Memory B cell (primary cell): ENCODE measurements at regions not wholly inside any gene's neighbourhood (a gene's known extent, or its start where the extent isn't known, plus 50 kb on each side); places are given as distances from the start of the nearest gene placed in this dataset.
A peak's percentile ranks its signal among the peaks of the same experiment; 100 is the strongest.
"Not testable (repeated sequence)": the region's sequence is repeated elsewhere in the genome, so short reads cannot be mapped to it uniquely, and the experiment has no call there.

Experiments
- ATAC-seq: fragments of 150-1000 bp; cut with Tn5 transposase; 2 replicates; pipeline ENCODE4 v1.10.0; 2021; ENCODE audit warnings: low read depth, mild to moderate bottlenecking, moderate library complexity
- DNase-seq, 2 donors: peaks; one replicate each; pipeline ENCODE4 v3.0.0; 2022; ENCODE audit warnings: low spot score in 2 of 2
- H3K27ac Mint-ChIP-seq: one replicate; pipeline ENCODE4 v1.8.0; 2022; ENCODE audit warnings: mild to moderate bottlenecking, moderate library complexity, mixed read lengths
- H3K27me3 Mint-ChIP-seq: one replicate; pipeline ENCODE4 v1.8.0; 2022; ENCODE audit warnings: mixed read lengths
- H3K36me3 Mint-ChIP-seq: one replicate; pipeline ENCODE4 v1.8.0; 2022; ENCODE audit warnings: mild to moderate bottlenecking, mixed read lengths
- H3K4me1 Mint-ChIP-seq: one replicate; pipeline ENCODE4 v1.8.0; 2022; ENCODE audit warnings: mixed read lengths
- H3K4me3 Mint-ChIP-seq: one replicate; pipeline ENCODE4 v1.8.0; 2022; ENCODE audit warnings: mild to moderate bottlenecking, moderate library complexity, mixed read lengths
- H3K9me3 Mint-ChIP-seq: one replicate; pipeline ENCODE4 v1.8.0; 2022; ENCODE audit warnings: mixed read lengths

DNA sequence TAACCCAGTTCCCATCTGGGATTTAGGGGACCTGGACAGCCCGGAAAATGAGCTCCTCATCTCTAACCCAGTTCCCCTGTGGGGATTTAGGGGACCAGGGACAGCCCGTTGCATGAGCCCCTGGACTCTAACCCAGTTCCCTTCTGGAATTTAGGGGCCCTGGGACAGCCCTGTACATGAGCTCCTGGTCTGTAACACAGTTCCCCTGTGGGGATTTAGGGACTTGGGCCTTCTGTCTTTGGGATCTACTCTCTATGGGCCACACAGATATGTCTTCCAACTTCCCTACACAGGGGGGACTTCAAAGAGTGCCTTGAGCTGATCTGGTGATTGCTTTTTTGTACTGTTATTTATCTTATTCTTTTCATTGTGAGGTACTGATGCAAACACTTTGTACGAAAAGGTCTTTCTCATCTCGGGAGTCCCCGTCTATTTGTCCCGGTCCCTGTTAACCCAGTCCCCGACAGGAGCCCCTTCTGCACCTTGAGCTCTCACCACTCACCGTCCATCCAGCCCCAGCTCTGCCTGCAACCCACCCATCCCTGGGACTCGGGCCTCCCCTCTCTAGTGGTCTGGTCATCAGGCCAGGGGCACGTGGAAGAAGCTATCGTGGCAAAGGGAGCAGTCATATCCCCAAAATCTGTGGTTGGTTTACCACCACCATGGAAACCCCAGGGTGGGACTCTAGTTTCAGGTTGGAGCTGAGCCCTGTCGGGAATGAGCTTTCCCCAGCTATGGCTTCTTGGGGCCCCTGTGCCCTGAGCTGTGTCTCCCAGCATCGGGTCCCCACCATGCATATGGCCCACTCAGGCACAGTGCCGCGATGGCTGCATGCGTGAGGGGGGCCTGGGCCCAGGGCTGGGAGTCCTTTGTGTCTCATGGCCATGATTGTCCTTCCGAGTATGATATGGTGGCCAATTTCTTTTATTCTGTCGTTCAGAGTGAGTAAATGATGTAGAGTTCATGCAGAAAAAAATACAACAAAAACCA lies 270.4 kb upstream of the PLCXD1 start:
- H3K27ac Mint-ChIP-seq, ATAC-seq, H3K36me3 Mint-ChIP-seq, H3K4me3 Mint-ChIP-seq, H3K27me3 Mint-ChIP-seq, DNase-seq, H3K9me3 Mint-ChIP-seq, H3K4me1 Mint-ChIP-seq: not testable (repeated sequence)

DNA sequence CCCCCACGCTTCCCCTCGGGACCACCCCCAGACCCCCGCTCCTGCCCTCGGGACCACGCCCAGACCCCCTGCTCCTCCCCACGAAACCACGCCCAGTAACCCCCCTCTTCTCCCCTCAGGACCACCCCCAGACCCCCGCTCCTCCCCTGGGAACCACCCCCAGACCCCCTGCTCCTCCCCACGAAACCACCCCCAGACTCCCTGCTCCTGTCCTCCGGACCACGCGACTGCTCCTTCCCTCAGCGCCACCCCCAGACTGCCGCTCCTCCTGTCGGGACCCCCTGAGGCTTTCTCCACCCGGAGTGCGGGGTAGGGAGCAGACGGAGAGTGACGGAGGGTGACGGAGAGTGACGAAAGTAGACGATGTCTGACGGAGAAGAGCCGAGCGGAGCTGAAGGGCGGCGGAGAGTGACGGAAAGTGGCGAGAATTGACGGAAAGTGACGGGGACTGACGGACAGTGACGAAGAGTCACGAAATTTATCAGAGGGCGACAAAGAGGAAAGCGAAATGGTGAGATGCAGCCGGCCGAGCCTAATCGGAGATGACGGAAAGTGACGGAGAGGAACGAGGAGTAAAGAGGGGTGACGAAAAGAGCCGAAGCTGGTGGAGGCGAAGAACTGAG lies 267.2 kb upstream of the PLCXD1 start:
- not testable (repeated sequence) for H3K9me3 Mint-ChIP-seq, H3K4me3 Mint-ChIP-seq, H3K36me3 Mint-ChIP-seq, H3K27ac Mint-ChIP-seq, H3K27me3 Mint-ChIP-seq, DNase-seq, H3K4me1 Mint-ChIP-seq
- ATAC-seq = peak; percentile 66

GRCh38 chrX:14452-14851 lies 266.7 kb upstream of the PLCXD1 start:
- H3K27ac Mint-ChIP-seq, H3K36me3 Mint-ChIP-seq, H3K27me3 Mint-ChIP-seq: not testable (repeated sequence)

DNA sequence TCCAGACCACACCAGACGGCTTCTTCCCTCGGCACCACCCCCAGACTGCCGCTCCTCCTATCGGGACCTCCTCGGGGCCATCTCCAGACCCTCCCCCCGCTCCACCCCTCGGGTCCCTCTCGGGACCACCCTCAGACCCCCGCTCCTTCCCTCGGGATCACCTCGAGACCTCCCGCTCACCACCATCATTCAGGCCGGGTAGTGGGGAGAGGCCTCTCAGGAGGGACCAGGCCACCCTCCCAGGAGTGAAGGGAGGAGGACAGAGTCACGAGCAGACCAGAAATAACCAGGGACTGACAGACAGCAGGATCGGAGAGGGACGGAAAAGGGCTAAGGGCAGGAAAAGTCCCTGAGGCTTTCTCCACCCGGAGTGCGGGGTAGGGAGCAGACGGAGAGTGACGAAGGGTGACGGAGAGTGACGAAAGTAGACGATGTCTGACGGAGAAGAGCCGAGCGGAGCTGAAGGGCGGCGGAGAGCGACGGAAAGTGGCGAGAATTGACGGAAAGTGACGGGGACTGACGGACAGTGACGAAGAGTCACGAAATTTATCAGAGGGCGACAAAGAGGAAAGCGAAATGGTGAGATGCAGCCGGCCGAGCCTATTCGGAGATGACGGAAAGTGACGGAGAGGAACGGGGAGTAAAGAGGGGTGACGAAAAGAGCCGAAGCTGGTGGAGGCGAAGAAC lies 262.3 kb upstream of the PLCXD1 start:
- peak; percentile 90 for ATAC-seq
- not testable (repeated sequence) for H3K4me3 Mint-ChIP-seq, H3K27me3 Mint-ChIP-seq, H3K4me1 Mint-ChIP-seq, H3K36me3 Mint-ChIP-seq, H3K9me3 Mint-ChIP-seq, H3K27ac Mint-ChIP-seq
- DNase-seq = peak in 1 of 2 donors; percentile 44

More at GRCh38 chrX:14452-14851, 266.7 kb upstream of the PLCXD1 start:
- ATAC-seq, DNase-seq, H3K9me3 Mint-ChIP-seq, H3K4me3 Mint-ChIP-seq, H3K4me1 Mint-ChIP-seq: not testable (repeated sequence)

- not testable (repeated sequence) for H3K27me3 Mint-ChIP-seq, H3K27ac Mint-ChIP-seq, H3K36me3 Mint-ChIP-seq, H3K9me3 Mint-ChIP-seq, DNase-seq, H3K4me3 Mint-ChIP-seq, H3K4me1 Mint-ChIP-seq
- peak; percentile 19 for ATAC-seq
Measured at GRCh38 chrX:19455-19827, 261.7 kb upstream of the PLCXD1 start.

- no peak overlapping the region for H3K27ac Mint-ChIP-seq
- H3K9me3 Mint-ChIP-seq = no peaks in the 10 kb centered on the region
- no peaks in the 10 kb centered on the region for H3K27me3 Mint-ChIP-seq
- peaks cover 4% of the 10 kb centered on the region for H3K4me1 Mint-ChIP-seq
- peak overlapping the region; percentile 91 for H3K4me3 Mint-ChIP-seq
- ATAC-seq = no peak
- H3K36me3 Mint-ChIP-seq = no peaks in the 10 kb centered on the region
- peak in 1 of 2 donors; percentile 0 for DNase-seq
Measured at GRCh38 chrX:19912-20571, 261.1 kb upstream of the PLCXD1 start.

DNA sequence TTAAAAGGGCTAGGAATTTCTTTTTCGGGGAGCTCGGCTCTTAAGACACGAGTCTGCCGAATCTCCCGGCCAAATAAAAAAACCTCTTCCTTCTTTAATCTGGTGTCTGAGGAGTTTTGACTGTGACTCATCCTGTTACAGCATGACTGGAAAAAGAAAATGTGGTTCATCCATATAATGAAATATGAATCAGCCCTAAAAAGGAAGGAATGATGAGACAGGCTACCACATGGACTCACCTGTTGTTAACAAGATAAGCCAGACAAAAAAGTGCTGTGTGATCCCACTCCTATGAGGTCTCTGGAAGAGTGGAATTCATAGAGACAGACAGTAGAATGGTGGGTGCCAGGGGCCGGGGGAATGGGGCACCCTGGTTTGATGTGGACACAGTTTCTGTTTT lies 257.0 kb upstream of the PLCXD1 start:
- DNase-seq, H3K36me3 Mint-ChIP-seq, H3K4me1 Mint-ChIP-seq, ATAC-seq, H3K27me3 Mint-ChIP-seq, H3K4me3 Mint-ChIP-seq, H3K9me3 Mint-ChIP-seq, H3K27ac Mint-ChIP-seq: not testable (repeated sequence)
